ENCODE measurements at regions not wholly inside any gene's neighbourhood (a gene's known extent, or its start where the extent isn't known, plus 50 kb on each side); places are given as distances from the start of the nearest gene placed in this dataset.
A peak's percentile ranks its signal among the peaks of the same experiment; 100 is the strongest.

DNA sequence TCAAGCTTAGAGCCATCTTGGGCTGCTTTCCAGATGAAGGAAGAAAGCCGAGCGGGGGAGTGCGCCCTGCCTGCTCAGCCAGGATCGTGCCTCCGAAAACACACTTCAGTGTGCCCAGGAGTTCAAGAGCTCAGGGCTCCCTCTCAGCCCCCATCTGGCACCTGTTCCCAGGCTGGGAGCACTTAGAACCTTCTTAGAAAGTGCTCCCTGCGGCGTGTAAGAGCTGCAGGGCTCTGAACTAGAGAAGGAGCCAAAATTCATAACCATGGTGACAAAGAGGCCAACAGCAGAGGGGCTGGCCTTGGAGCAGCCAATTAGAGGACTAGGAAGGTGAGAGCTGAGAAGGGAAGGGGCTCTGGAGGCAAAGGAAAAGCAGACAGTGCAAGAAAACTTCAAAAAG lies 59.0 kb upstream of the TNRC6C start:
- DNase-seq, result peak; percentile 72

DNA sequence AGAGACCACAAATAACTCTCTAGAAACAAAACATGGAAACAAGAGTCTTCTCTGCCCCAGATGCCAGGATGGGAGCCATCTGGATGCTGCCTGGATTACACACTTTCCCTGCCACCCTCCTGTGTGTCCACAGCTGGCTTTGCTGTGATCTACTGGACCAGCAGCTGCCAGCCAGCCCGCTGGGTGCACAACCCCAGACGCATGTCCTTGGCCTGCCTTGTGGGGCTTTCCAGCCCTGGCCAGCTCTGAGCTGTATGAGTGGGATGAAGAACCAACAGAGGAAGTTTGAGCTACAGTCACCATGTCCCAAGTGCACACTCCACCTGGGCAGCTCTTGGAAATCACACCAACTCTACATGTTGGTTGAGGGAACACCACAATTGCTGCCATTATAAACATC lies 57.0 kb upstream of the TNRC6C start:
- DNase-seq, result peak; percentile 38

DNA sequence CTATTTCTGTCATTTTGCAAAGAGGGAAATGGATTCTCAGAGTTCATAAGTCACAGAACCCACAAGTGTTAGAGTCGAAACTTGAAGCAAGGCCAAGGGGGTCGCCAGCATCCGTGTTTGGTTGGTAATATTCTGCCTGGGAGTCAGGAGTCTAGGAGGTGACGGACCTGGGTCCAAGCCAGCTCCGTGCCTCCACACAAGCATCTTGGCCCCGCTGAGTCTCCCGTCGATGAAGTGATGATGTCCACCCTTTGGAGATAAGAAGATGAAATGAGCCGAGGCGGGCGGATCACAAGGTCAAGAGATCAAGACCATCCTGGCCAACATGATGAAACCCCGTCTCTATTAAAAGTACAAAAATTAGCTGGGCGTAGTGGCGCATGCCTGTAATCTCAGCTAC lies 53.2 kb upstream of the TNRC6C start:
- no peak for DNase-seq

DNA sequence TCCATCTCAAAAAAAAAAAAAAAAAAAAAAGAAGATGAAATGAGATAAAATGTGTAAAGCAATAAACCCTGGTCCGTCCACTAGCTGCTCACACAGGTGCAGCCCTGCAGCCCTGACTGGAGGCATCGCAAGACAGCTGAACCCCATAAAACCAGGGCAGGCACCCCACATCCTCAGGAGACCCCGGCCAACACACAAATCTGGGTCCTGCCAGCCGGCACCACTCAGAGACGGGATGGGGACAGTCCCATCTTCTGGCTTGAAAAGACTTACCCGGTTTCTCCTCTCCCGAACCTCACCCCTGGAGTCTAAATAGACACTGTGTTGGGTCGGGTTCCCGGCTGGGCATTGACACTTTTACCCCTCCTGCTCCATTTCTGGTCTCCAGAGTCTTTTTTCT lies 52.7 kb upstream of the TNRC6C start:
- no peak for DNase-seq

DNA sequence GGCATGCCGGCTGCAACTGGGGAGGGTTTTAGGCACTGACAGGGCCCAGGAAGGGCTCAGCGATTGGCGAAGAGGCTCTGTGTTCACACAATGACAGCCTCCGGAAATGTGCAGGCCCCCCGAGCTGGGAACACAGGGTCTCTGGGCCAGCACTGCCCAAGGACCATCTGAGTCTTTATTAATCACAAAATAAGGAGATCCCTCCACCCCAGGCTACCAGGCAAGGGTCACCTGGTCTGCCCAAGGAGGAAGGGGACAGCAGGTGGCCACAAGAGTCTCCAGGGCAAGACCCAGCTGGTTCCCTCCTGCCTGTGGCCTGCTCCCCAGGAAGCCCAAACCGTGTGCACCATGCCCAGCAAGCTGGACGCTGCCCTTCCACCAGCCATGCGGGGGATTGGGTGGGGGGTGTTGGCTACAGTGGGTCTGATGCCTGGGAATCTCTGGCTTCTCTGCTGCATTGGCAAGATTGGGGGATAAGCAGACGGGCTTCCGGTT lies 52.1 kb upstream of the TNRC6C start:
- DNase-seq, result no peak

DNA sequence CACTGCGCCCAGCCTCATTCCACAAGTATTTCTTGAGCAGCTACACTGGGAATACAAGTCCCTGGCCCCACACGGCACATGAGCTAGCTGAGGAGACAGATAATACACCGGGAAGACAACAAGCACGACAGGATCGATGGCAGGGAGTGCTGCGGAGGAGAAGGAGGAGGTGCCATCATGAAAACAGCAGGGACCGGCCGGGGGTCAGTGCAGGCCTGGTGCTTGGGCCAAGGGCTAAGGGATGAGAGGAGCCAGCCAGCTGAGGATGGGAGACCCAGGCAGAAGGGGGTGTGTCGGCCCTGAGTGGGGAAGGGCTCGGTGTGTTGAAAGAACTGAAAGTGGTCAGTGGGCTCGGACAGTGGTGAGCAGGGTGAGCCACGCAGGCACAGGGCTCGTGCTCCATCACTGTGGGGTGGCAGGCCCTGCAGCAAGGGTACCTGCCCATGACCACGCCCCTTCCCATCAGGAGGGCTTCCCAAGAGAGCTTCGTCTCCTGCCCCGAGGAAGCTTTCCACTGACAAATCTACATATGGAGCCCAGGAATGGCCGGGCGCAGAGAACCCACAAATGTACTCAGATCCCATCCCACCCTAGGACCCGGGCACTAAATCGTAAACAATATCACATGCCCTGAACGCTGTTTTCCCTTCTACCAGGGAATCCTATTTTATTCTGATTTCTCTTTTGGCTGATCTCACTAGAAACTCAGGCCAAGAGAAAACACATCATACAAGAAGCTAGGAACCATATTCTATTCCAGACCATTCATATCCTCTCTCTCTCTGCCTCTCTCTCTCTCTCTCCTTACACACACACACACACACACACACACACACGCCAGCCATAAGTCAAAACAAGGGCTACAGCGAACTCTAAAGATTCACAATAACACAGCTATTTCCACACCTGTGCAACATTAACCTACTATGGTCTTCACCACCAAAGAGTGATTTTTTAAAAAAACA lies 50.7 kb upstream of the TNRC6C start:
- DNase-seq, result no peak

DNA sequence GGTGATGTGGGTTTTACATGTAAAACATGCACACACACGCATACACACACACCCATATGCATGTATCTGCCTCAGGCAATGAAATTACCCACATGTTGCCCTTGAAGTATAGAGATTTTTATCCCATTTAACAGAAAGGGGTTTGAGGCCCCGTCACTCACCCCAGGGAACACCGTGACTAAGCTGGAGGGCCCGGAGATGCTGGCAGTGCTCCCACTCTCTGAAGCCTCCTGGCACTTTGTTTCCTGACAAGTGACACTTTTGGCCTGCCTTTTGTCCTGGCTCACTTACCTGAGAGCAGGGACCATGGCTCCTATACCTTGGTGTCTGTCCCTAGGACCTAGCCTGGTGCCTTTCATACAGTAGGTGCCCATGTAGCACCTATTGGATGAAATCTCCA lies 50.0 kb upstream of the TNRC6C start:
- DNase-seq, result no peak

All from NCI-H2171 treated with DMSO at 0.1 percent for 48 hours (cell line).